B cell (primary cell): ENCODE measurements at regions not wholly inside any gene's neighbourhood (a gene's known extent, or its start where the extent isn't known, plus 50 kb on each side); places are given as distances from the start of the nearest gene placed in this dataset.

Experiments
- ATAC-seq: fragments of 200-7000 bp; cut with Tn5 transposase; one replicate; pipeline ENCODE4 v1.10.0; 2021; ENCODE audit warnings: low read depth, mild to moderate bottlenecking, moderate number of reproducible peaks, moderate library complexity
- CTCF ChIA-PET: fragments of 350-600 bp; sonication (Branson Sonifier 250); formaldehyde crosslinking; loops from one replicate; lab custom pipeline; 2021; ENCODE audit warnings: antibody characterized with exemption, inconsistent platforms; lab: Charles Lee
- POLR2A ChIA-PET: fragments of 350-600 bp; sonication (Branson Sonifier 250); formaldehyde crosslinking; loops from one replicate; lab custom pipeline; 2021; ENCODE audit warnings: antibody characterized with exemption; lab: Charles Lee
- DNase-seq: peaks from one replicate; pipeline ENCODE4 v3.0.0; 2013
- H2AFZ ChIP-seq: 2 replicates; pipeline ENCODE4 v1.6.1; 2012; ENCODE audit warnings: mild to moderate bottlenecking, low read depth, low read length; ENCODE audit not compliant: insufficient read depth, poor library complexity, severe bottlenecking
- H3K27ac ChIP-seq, 2 donors: 1 replicate in 1 of 2; 2 replicates in 1 of 2; pipeline ENCODE4 v1.5.1; 2012 to 2013; ENCODE audit warnings: low read length in 2 of 2, mild to moderate bottlenecking in 2 of 2, moderate library complexity in 1 of 2
- H3K27me3 ChIP-seq, 4 experiments: fragments of 200-600 bp in 1 of 4; sonication (generic) in 1 of 4; replicated peaks in 1 of 4; 1 replicate in 2 of 4; 2 replicates in 2 of 4; pipeline versions ENCODE4 v1.6.1 to v1.7.0; 2013 to 2016; ENCODE audit warnings: low read length in 3 of 4, mild to moderate bottlenecking in 2 of 4, mixed read lengths in 1 of 4, moderate library complexity in 1 of 4; ENCODE audit not compliant: insufficient read depth in 4 of 4, control insufficient read depth in 3 of 4; ENCODE audit errors: control extremely low read depth in 1 of 4
- H3K36me3 ChIP-seq, 2 experiments: replicated peaks in 1 of 2; 1 replicate in 1 of 2; 2 replicates in 1 of 2; pipeline versions ENCODE4 v1.6.1 to v1.7.1; 2013; ENCODE audit warnings: low read length in 1 of 2; ENCODE audit not compliant: insufficient read depth in 2 of 2, control insufficient read depth in 1 of 2; ENCODE audit errors: control extremely low read depth in 1 of 2, extremely low read depth in 1 of 2
- H3K4me1 ChIP-seq, 2 donors: fragments of 200-600 bp in 1 of 2; sonication (generic) in 1 of 2; 1 replicate in 1 of 2; 2 replicates in 1 of 2; pipeline versions ENCODE4 v1.5.1 to v1.6.1; 2013 to 2017; ENCODE audit warnings: low read length in 2 of 2; ENCODE audit not compliant: control insufficient read depth in 2 of 2, insufficient read depth in 2 of 2
- H3K4me2 ChIP-seq: replicated peaks from 2 replicates; pipeline ENCODE3; 2012; ENCODE audit warnings: mild to moderate bottlenecking, low read depth, low read length; ENCODE audit not compliant: poor library complexity, severe bottlenecking
- H3K4me3 ChIP-seq, 5 experiments: fragments of 200-600 bp in 1 of 5; sonication (generic) in 1 of 5; 1 replicate in 3 of 5; 2 replicates in 2 of 5; pipeline versions ENCODE4 v1.5.1 to v1.7.0; 2011 to 2016; ENCODE audit warnings: low read length in 4 of 5, mild to moderate bottlenecking in 4 of 5, low read depth in 2 of 5, control low read depth in 1 of 5, moderate library complexity in 1 of 5; ENCODE audit not compliant: insufficient read depth in 1 of 5; ENCODE audit errors: control extremely low read depth in 1 of 5, extremely low read depth in 1 of 5
- H3K79me2 ChIP-seq: fragments of 200-600 bp; sonication (generic); one replicate; pipeline ENCODE4 v1.6.0; 2016; ENCODE audit warnings: low read length; ENCODE audit not compliant: control insufficient read depth, insufficient read depth
- H3K9ac ChIP-seq: fragments of 200-600 bp; sonication (generic); 2 replicates; pipeline ENCODE4 v1.6.1; 2017; ENCODE audit warnings: mild to moderate bottlenecking, low read length, moderate library complexity
- H3K9me3 ChIP-seq, 3 donors: one replicate each; pipeline versions ENCODE4 v1.6.1 to v1.7.1; 2013; ENCODE audit warnings: low read length in 2 of 3; ENCODE audit not compliant: control insufficient read depth in 2 of 3, insufficient read depth in 1 of 3; ENCODE audit errors: control extremely low read depth in 1 of 3
- H4K20me1 ChIP-seq: 2 replicates; pipeline ENCODE4 v1.6.0; 2012; ENCODE audit warnings: mild to moderate bottlenecking, low read length; ENCODE audit not compliant: insufficient read depth, control insufficient read depth, poor library complexity, severe bottlenecking
- H3K27ac Mint-ChIP-seq: one replicate; pipeline ENCODE4 v1.8.0; 2021; ENCODE audit warnings: mixed read lengths
- H3K27me3 Mint-ChIP-seq: one replicate; pipeline ENCODE4 v1.8.0; 2021; ENCODE audit warnings: mixed read lengths
- H3K4me1 Mint-ChIP-seq: one replicate; pipeline ENCODE4 v1.8.0; 2021; ENCODE audit warnings: mixed read lengths
- H3K4me3 Mint-ChIP-seq: one replicate; pipeline ENCODE4 v1.8.0; 2021; ENCODE audit warnings: mixed read lengths
- H3K9me3 Mint-ChIP-seq: one replicate; pipeline ENCODE4 v1.8.0; 2022; ENCODE audit warnings: mixed read lengths; ENCODE audit not compliant: insufficient read depth
- EZH2 ChIP-seq: IDR thresholded peaks from 2 replicates; pipeline ENCODE4 v1.6.1; 2012; ENCODE audit warnings: borderline replicate concordance, low read depth, mild to moderate bottlenecking, moderate library complexity, low read length; ENCODE audit not compliant: insufficient read depth, poor library complexity, severe bottlenecking
- WGBS: methylation state at CpG from one replicate; pipeline ENCODE4 v1.1.5; 2013; ENCODE audit warnings: missing lambda C conversion rate; ENCODE audit not compliant: insufficient coverage; 5-methylcytosine and 5-hydroxymethylcytosine counted together
- intact Hi-C: fragments of 100-400 bp; cut with micrococcal nuclease; formaldehyde crosslinking; loops from one replicate; pipeline ENCODE4 v1.10.0; 2022
- TF ChIP-seq, protein P1 (sequence below): fragments of 200-600 bp; IDR thresholded peaks from one replicate; pipeline ENCODE4 v1.8.0; 2022; ENCODE audit warnings: antibody characterized with exemption, mild to moderate bottlenecking

DNA sequence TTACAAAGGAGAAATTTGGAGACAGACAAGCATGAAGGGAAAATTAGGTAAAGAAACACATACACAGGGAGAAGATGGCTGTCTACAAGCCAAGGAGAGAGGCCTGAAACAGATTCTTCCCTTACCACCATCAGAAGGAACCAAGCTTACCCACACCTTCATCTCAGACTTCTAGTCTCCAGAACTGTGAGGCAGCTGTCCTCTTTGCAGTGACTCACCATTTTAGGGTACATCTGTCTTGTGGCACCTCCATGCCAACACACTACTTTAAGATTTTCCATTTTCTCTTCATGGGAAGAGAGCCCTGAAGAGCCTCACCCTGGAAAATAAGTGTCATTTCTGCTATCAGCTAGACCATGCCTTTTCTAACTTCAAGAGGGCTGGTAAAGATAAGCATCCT lies 369.3 kb downstream of the FRK start:
- intact Hi-C loops: no loop called here
- no peaks in the 10 kb centered on the region for H3K4me1 ChIP-seq
- no peaks in the 10 kb centered on the region for H3K9me3 ChIP-seq
- H3K79me2 ChIP-seq: no peaks in the 10 kb centered on the region
- no peak overlapping the region for H3K4me3 ChIP-seq
- H3K9ac ChIP-seq: no peak overlapping the region
- Mint-ChIP-seq H3K4me3 (no peak overlapping the region), H3K27ac (no peak overlapping the region), H3K27me3 (no peaks in the 10 kb centered on the region), H3K4me1 (no peaks in the 10 kb centered on the region), H3K9me3 (no peaks in the 10 kb centered on the region)
- ATAC-seq (no peak), DNase-seq (no peak)
- H3K4me2 ChIP-seq: no peak overlapping the region
- H3K27ac ChIP-seq: no peak overlapping the region
- H3K36me3 ChIP-seq: no peaks in the 10 kb centered on the region
- TF ChIP-seq, protein P1, sequence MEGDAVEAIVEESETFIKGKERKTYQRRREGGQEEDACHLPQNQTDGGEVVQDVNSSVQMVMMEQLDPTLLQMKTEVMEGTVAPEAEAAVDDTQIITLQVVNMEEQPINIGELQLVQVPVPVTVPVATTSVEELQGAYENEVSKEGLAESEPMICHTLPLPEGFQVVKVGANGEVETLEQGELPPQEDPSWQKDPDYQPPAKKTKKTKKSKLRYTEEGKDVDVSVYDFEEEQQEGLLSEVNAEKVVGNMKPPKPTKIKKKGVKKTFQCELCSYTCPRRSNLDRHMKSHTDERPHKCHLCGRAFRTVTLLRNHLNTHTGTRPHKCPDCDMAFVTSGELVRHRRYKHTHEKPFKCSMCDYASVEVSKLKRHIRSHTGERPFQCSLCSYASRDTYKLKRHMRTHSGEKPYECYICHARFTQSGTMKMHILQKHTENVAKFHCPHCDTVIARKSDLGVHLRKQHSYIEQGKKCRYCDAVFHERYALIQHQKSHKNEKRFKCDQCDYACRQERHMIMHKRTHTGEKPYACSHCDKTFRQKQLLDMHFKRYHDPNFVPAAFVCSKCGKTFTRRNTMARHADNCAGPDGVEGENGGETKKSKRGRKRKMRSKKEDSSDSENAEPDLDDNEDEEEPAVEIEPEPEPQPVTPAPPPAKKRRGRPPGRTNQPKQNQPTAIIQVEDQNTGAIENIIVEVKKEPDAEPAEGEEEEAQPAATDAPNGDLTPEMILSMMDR: no peak
- TF ChIP-seq EZH2: no peak
- H4K20me1 ChIP-seq: no peaks in the 10 kb centered on the region
- CTCF ChIA-PET: no interaction called here
- H3K27me3 ChIP-seq: no peaks in the 10 kb centered on the region
- no peak overlapping the region for H2AFZ ChIP-seq
- POLR2A ChIA-PET: no interaction called here

- Mint-ChIP-seq H3K27ac (no peak overlapping the region), H3K9me3 (no peaks in the 10 kb centered on the region), H3K4me1 (no peaks in the 10 kb centered on the region), H3K4me3 (no peak overlapping the region), H3K27me3 (no peaks in the 10 kb centered on the region)
- no peaks in the 10 kb centered on the region for H3K4me1 ChIP-seq
- TF ChIP-seq, protein P1: no peak
- TF ChIP-seq EZH2: no peak
- no peak overlapping the region for H3K27ac ChIP-seq
- H3K9me3 ChIP-seq: no peaks in the 10 kb centered on the region
- no peak overlapping the region for H3K4me2 ChIP-seq
- H3K4me3 ChIP-seq: no peak overlapping the region
- intact Hi-C loops: no loop called here
- H3K27me3 ChIP-seq: no peaks in the 10 kb centered on the region
- ChIA-PET POLR2A (no interaction called here), CTCF (no interaction called here)
- DNase-seq (no peak), ATAC-seq (no peak)
- no peak overlapping the region for H3K9ac ChIP-seq
- H4K20me1 ChIP-seq: no peaks in the 10 kb centered on the region
- H3K36me3 ChIP-seq: no peaks in the 10 kb centered on the region
- no CpG with 5 or more reads among the region's 3 CpGs for WGBS
- no peak overlapping the region for H2AFZ ChIP-seq
- H3K79me2 ChIP-seq: no peaks in the 10 kb centered on the region
Measured at GRCh38 chr6:115690854-115691253, 369.8 kb downstream of the FRK start.
